GM18519 (cell line): ENCODE measurements at regions not wholly inside any gene's neighbourhood (a gene's known extent, or its start where the extent isn't known, plus 50 kb on each side); places are given as distances from the start of the nearest gene placed in this dataset.
"Not testable (repeated sequence)": the region's sequence is repeated elsewhere in the genome, so short reads cannot be mapped to it uniquely, and the experiment has no call there.

Experiments used
- ATAC-seq: cut with Tn5 transposase; IDR thresholded peaks from one replicate; pipeline ENCODE4 v1.9.1; 2021; ENCODE audit warnings: mild to moderate bottlenecking, moderate library complexity; ENCODE audit not compliant: unreplicated experiment, low FRiP score

GRCh38 chr12:89878950-89879349, 170.3 kb upstream of the ATP2B1 start:
- ATAC-seq, result no peak

DNA sequence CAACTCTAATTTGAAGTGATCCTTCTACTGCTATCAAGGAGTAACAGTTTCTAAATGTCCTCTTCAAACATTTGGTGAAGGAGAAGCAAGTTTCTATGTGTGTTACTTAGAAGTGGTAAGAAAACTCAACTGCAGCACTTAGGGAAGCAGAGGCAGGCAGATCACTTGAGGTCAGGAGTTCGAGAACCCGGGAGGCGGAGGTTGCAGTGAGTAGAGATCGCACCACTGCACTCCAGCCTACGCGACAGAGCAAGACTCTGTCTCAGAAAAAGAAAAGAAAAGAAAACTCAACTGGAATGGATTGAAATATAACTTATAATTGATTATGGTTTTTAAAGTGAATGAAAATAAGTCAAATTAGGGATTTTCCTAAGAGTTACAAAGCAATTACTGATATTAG, 169.7 kb upstream of the ATP2B1 start:
- ATAC-seq, result no peak

GRCh38 chr12:89877671-89878070, 169.0 kb upstream of the ATP2B1 start:
- no peak for ATAC-seq

- ATAC-seq, result no peak
Observed at GRCh38 chr12:89877136-89877535, 168.5 kb upstream of the ATP2B1 start.

DNA sequence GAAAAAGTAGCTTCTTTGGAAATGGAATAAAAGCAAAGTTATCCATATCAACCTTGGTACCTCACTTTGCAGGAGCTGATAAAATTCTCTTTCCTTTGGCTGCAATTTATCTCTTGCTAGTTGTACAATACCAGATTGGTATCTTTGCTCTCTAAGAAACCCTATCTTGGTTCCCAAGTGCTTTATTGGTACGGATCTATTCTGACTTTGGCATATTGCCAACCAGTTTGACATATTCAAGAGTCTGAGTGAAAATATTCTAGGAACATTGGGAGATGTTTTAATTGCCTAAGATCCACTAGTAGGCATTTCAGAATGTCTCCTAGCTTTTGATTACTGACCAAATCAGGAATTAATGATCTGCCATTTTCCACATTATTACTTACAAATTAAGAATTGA, 167.2 kb upstream of the ATP2B1 start:
- no peak for ATAC-seq

- ATAC-seq, result no peak
Observed at GRCh38 chr12:89875225-89875624, 166.6 kb upstream of the ATP2B1 start.

- ATAC-seq, result no peak
Observed at GRCh38 chr12:89874146-89874545, 165.5 kb upstream of the ATP2B1 start.

DNA sequence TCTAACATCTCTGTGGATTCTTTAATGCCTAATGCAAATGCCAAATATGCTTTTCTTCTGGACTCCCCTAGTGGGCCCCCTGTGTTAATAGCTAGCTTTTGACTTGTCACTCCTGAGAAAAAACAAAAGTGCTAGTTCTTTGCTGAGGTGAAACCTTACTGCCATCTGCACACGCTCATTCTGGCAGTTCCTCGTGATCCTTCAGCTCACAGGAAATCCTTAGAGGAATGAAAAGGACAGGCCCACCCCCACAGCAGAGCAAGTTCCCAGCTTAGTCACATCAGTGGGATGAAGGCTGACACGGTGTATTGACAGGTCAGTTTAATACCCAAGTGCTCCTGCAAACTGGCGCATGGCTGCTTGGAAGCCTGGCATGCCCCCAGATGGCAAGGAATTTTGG, 165.1 kb upstream of the ATP2B1 start:
- ATAC-seq, result peak; percentile 45

DNA sequence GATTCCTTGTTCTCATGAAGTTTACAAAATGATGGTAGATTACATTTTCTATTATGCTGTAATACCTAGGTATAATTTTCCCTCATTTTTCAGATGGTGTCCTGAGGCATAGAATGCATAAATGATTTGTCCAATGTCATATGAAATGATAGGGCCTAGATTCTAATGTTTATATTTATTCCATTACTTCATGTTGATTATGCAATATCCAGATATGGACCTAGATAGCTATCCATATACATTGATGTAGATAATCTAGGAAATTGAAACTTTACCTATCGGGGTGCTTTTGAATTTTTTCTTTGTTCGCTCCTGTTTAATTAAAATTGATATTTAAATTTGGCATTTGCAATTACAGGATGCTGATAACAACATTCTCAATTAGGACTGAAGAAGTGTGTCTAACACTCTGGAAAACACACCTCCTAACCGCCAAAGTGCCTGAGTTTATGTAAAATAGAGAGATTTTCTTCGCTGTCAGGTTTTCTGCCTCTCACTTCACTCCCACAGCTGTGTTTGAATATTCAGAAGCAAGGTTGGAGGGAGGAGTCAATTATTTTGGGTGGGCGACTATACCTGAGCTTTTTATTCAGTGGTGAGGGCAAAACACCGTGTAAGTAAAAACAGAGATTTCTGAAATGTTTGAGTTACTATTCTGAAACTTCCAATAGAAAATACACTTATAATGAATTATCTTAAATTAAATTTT, 164.4 kb upstream of the ATP2B1 start:
- no peak for ATAC-seq

- no peak for ATAC-seq
Observed at GRCh38 chr12:89870413-89871184, 162.0 kb upstream of the ATP2B1 start.

GRCh38 chr12:89867611-89868010, 159.0 kb upstream of the ATP2B1 start:
- ATAC-seq, result not testable (repeated sequence)

GRCh38 chr12:89864411-89864810, 155.8 kb upstream of the ATP2B1 start:
- ATAC-seq, result no peak

- ATAC-seq, result no peak
Observed at GRCh38 chr12:89863968-89864367, 155.3 kb upstream of the ATP2B1 start.

DNA sequence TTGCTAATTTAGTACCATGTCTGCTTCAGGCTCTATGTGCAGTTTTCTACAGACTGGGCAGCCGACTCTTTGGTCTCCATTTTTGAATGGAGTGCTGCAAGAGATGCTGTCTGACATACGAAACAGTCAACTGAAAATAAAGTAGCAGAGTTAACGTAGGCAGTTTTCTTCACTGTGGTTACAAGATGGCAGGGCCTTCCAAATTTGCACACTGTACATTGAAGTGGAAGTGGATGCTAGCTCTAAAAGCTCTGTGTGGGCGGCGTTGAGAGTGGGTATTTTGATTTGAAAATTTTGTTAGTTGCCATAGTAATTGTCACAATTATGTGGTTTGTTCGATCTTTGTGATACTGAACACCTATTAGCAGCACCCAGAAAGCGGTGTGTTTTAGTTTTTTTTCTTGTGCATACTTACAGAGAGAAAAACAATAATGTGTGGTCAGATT, 154.9 kb upstream of the ATP2B1 start:
- ATAC-seq, result peak; percentile 68

DNA sequence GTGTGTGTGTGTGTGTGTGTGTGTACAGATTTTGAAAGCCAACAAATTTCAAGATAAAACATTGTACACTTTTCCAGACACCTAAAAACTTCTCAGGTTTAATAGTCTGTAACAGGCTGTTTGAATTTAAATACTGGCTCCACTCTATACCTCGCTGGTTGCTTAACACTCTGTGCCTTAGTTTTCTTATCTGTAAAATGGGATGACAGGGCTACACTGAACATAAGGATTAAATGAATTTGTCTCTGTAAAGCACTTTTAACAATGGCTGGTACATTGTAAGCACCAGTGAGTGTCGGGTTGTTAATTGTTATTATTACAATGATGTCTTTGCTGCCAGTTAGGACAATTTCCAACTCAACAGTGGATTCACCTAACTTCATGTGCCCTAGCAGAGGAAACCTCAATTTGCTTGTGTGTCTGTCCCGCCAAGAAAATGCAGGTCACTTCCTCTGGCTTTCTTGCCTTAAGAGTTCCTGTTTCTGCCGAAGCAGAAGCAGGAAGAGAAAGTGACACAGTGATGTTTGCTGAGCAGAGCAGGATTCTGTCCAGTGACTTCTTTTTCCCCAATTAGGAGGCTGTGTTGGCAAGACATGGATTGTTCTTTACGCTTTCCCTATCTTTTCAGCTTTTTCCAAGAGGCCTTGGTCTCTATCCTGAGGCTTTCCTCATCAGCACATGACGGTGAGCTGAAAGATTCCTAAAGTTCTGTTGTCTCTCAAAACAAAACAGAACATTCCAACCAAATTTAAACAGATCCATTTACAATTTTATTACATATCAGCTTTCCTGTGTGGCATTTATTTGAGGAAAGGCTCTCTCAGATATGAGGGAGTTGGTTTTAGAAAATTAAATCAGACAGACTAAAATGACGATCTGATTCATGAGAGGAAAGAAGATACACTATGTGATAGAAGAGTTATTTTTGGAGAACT, 154.1 kb upstream of the ATP2B1 start:
- ATAC-seq, result peak; percentile 43

DNA sequence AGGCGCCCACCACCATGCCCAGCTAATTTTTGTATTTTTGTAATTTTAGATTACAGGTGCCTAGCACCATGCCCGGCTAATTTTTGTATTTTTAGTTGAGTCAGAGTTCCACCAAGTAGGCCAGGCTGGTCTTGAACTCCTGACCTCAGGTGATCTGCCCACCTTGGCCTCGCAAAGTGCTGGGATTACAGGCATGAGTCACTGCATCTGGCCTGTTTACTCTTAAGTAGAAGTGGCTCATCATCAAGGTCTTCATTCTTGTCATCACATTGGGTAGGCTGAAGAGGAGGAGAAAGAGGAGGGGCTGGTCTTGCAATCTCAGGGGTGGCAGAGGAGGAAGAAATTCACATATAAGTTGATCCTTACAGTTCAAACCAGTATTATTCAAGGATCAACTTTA, 152.4 kb upstream of the ATP2B1 start:
- no peak for ATAC-seq

- ATAC-seq, result no peak
Observed at GRCh38 chr12:89859508-89860220, 151.0 kb upstream of the ATP2B1 start.

DNA sequence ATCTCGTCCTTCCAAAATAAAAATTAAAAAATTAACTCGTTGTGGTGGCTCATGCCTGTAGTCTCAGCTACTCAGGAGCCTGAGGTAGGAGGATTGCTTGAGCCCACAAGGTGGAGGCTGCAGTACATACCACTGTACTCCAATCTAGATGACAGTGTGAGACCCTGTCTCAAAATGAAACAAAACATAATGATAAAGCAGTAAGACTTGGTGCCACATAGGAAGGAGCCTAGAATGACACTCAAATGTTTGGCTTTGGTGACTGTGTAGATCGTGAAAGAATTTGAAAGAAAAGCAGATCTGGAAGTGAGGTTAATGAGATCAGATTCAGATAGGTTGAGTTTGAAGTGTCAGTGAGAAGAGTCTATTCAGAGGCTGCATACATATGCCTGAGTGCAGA, 150.1 kb upstream of the ATP2B1 start:
- ATAC-seq, result no peak

- ATAC-seq, result no peak
Observed at GRCh38 chr12:89857652-89858274, 149.1 kb upstream of the ATP2B1 start.

DNA sequence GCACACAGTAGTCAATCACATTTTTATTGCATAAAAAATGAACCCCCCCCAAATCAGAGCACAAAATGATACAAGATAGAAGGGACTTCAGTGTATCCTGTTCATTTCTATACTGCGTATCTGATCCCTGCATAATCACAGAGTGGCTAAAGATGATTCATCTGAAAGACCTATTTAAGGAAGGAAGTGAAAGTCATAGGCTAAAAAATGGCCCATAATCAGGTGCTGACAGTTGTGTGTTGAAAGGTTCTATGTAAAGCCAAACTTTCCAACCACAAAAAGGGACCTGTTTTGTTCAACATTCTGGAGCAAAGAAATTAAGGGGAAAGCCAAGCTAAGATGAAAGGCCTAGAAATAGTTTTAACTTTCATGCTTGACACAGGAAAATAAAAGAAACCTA, 147.8 kb upstream of the ATP2B1 start:
- peak; percentile 88 for ATAC-seq
